GM21717 (cell line): ENCODE measurements at regions not wholly inside any gene's neighbourhood (a gene's known extent, or its start where the extent isn't known, plus 50 kb on each side); places are given as distances from the start of the nearest gene placed in this dataset.

Experiments used
- ATAC-seq: cut with Tn5 transposase; IDR thresholded peaks from one replicate; pipeline ENCODE4 v1.9.1; 2021; ENCODE audit warnings: mild to moderate bottlenecking, moderate library complexity; ENCODE audit not compliant: unreplicated experiment

- no peak for ATAC-seq
Measured at GRCh38 chr5:68447136-68447929, 231.8 kb downstream of the PIK3R1 start.

GRCh38 chr5:68449380-68449779, 233.8 kb downstream of the PIK3R1 start:
- ATAC-seq: no peak

GRCh38 chr5:68450245-68450852, 234.8 kb downstream of the PIK3R1 start:
- ATAC-seq: no peak

- ATAC-seq: no peak
Measured at GRCh38 chr5:68452286-68452685, 236.7 kb downstream of the PIK3R1 start.

DNA sequence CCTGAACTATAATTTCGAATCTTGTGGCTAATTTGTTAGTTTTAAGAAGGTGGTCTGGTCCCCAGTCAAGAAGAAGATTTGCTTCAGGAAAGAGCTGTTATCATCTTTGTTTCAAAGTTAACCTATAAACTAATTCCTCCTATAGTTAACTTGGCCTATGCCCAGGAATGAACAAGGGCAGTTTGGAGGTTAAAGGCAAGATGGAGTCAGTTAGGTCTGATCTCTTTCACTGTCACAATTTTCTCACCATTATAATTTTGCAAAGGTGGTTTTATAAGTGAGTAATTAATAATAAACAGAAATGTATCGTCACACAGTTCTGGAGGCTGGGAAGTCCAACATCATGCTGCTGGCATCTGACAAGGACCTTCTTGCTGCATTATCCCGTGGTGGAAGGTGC, 238.6 kb downstream of the PIK3R1 start:
- no peak for ATAC-seq

DNA sequence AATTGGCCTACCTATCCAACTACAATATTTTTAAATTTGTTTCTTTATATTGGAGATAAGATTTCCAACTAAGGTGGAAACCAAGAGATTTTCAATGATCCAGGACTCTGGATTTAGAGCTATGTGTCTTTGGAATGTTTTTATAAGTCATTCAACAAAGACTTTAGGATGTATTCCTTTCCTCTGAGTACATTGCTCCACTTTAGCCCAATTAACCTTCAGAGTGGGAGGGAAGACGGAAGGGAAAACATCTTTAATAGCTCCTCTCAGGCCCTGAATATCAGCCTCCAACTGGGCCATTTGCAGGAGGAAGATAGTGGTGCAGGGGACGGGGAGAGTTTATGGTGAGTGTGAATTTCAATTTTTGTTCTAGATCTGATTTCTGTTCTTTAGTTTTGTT, 239.2 kb downstream of the PIK3R1 start:
- no peak for ATAC-seq

GRCh38 chr5:68455216-68455615, 239.7 kb downstream of the PIK3R1 start:
- no peak for ATAC-seq

DNA sequence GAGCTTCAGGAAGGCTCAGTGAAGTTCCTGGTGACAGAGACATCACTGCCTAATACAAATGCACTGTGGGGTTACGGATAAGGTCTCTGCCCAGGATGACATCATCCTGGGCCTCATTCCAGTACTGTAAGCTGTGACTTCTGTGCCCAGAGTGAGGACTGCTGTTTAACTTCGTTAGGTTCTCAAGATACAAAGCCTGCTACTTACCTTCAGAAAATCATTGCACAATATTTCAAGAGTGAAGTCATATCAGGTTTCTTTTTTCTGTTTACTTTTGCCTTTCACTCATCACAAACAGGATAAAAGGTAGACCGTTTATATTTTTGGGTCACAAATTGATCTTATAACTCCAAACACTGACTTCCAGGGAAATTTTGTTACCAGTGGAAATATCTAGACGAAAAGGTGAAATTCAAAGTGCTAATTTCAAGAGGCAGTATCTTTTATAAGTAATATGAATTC, 241.2 kb downstream of the PIK3R1 start:
- no peak for ATAC-seq

- ATAC-seq: no peak
Measured at GRCh38 chr5:68457285-68457684, 241.7 kb downstream of the PIK3R1 start.

DNA sequence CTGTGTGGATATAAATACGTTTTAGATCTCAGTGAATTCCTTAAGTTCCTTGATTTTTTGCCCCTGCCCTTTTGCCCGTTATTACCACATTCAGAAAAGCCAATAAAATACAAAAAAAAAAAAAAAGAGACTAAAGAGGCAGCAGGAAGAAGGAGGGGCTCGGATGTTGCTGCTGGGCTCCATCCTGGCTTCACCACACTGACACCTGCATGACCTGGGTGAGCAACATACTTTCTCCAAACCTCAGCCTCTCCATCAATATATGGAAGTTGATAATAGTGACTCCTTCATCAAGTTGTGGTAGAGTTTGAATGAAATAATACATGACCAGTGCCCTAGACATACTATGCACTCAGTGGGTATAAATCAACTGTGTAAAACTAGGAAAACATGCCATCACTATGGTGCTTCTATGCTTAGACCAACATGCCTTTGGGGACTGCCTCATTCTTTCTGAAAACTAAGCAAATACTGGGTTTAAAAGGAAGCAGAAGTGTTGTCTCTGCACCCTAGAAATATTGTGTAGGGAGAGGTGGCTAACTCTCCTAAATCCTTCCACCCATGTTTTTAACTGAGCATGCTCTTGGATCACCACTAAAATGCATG, 243.0 kb downstream of the PIK3R1 start:
- ATAC-seq: no peak

DNA sequence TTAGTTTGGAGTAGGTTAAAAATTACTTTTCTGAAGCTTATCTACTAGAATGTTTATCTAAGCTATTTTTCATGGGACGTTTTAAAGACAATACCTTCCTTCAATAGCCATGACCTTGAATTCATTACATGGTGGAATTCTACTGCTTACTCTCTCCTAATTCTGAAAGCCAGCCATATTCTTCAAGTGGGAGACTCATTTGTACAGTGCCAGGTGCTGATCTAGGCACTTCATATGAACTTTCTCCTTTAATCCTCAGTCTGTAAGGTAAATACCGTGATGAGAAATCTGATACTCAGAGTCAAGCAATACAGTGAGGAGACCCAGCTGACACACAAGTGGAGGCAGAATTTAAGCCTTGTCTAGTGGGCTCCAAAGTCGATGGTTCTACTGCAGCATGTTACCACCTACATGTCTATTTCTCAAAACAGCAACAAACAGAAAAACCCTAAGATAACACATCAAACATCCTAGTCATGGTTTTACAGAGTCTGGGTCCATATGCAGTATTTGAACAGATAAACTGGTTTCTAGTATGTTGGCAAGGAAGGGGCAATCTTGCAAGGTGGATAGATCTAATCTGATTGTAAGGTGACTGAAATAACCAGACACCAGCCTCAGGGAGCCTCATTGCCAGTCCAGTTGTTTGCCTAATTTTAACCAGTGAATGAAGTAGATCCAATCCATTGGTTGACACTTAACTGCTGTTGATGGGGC, 243.7 kb downstream of the PIK3R1 start:
- no peak for ATAC-seq

- ATAC-seq: no peak
Measured at GRCh38 chr5:68459810-68460139, 244.2 kb downstream of the PIK3R1 start.

DNA sequence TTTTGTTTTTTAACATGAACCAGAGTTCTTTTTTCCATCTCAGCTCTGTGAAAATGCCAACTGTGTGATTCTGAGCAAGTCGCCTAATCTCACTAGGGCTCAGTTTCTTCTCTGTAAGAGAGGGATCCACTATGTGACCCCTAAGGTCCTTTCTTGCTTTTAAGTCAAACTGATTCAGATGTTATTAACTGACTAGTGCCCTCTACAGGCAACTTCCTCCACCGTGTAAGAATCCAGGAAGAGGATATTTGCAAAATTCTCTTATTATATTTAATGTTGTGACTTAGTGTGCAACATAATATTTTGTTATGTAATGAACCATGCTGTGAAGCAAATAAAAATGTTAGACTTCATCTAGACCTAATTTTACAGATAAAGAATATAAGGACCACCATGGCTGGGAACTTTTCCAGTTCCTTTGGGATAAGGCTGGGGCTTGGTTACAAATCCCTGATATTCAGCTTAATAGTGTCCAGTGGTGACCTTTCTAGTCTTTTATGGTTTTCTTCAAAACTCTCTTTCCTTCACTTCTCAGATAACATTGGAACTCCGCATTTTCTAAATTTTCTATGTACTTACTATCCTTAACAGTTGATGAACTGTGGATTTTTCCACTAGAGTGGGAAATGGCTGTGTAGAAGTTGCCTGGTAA, 244.7 kb downstream of the PIK3R1 start:
- peak; percentile 57 for ATAC-seq

DNA sequence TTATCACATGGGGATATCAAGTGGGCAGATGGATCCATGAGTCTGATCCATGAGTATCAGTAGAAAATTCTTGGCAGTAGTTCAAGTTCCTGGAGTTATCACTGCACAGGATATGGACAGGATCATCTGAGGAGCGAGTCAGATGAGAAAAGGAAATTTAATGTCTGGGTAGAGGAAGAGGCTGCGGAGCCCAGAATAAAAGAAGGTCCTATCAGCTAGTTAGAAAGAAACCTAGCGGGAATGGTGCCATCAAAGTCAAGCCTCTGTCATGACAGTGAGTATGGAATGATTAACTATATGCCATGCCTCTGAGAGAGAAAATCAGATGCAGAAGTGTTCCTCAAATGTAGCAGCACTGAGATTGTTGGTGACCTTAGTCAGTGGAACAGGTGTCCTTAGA, 248.1 kb downstream of the PIK3R1 start:
- ATAC-seq: no peak

GRCh38 chr5:68464424-68464823, 248.9 kb downstream of the PIK3R1 start:
- peak; percentile 70 for ATAC-seq

GRCh38 chr5:68465133-68465532, 249.6 kb downstream of the PIK3R1 start:
- no peak for ATAC-seq

GRCh38 chr5:68465934-68466551, 250.5 kb downstream of the PIK3R1 start:
- no peak for ATAC-seq

DNA sequence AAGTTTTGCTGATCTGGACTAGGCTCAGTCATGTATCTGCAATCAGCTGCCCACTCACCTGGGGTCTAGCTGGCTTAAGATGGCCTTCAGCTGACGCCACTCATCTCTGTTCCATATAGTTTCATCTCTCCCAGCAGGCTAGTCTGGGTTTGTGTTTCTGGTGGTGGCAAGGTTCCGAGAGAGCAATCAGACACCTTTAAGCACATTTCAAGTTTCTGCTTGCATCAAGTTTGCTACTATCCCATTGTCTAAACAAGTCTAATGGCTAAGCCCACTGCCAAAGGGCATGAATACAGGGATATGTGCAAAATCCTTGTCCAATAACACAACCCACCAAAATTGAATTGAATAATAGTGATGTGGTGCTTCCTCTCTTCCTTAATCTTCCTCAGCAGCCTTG, 251.7 kb downstream of the PIK3R1 start:
- ATAC-seq: no peak

DNA sequence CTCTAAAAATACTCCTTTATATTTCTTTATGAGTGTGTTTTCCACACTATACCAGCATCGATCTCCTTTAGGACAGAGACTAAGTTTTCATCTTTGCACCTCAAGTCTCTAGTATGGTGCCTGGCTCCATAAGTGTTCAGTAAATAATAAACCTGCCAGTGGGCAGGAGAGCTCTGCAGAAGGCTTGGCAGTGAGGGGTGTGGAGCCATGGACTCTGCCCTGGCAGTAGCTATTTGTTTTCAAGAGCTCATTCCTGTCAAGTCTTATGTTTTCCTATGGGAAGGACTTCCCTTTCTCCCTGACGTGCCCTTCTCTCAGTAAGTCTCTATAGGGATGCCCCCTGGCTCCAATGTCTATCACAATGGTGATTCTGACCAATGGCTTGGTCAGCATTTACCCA, 252.2 kb downstream of the PIK3R1 start:
- ATAC-seq: no peak

- ATAC-seq: no peak
Measured at GRCh38 chr5:68468322-68468721, 252.8 kb downstream of the PIK3R1 start.
